ENCODE measurements at regions not wholly inside any gene's neighbourhood (a gene's known extent, or its start where the extent isn't known, plus 50 kb on each side); places are given as distances from the start of the nearest gene placed in this dataset.

- TF ChIP-seq CTCF (IDR thresholded peaks at IDR 0.05; ENCODE audit: extremely low read depth in 1 of 2, insufficient read depth in 1 of 2, low read depth in 1 of 2, low read length in 2 of 2): no peak
- TF ChIP-seq EZH2 (IDR thresholded peaks at IDR 0.05; ENCODE audit: borderline replicate concordance, low read depth, low read length, severe bottlenecking): no peak
- TF ChIP-seq POLR2AphosphoS5 (IDR thresholded peaks at IDR 0.05; ENCODE audit: insufficient read depth, low read depth, low read length): no peak
- TF ChIP-seq JUN (IDR thresholded peaks at IDR 0.05; ENCODE audit: borderline replicate concordance, insufficient read depth, insufficient read length, low read depth): no peak
These were observed 180.2 kb downstream of the CHST1 start for GRCh38 chr11:45485070-45485707.

All from endothelial cell of umbilical vein (primary cell).